IPS-15b (cell line): ENCODE measurements at regions not wholly inside any gene's neighbourhood (a gene's known extent, or its start where the extent isn't known, plus 50 kb on each side); places are given as distances from the start of the nearest gene placed in this dataset.
"Not testable (repeated sequence)": the region's sequence is repeated elsewhere in the genome, so short reads cannot be mapped to it uniquely, and the experiment has no call there.

Experiments used
- H3K27me3 ChIP-seq: one replicate; pipeline ENCODE4 v1.6.1; 2013; ENCODE audit warnings: low read length; ENCODE audit not compliant: control insufficient read depth, insufficient read depth
- H3K36me3 ChIP-seq: one replicate; pipeline ENCODE4 v1.6.1; 2013; ENCODE audit warnings: low read length; ENCODE audit not compliant: control insufficient read depth, insufficient read depth
- H3K4me1 ChIP-seq: one replicate; pipeline ENCODE4 v1.6.1; 2013; ENCODE audit warnings: mild to moderate bottlenecking, low read length; ENCODE audit not compliant: control insufficient read depth, insufficient read depth
- H3K4me3 ChIP-seq: one replicate; pipeline ENCODE4 v1.5.1; 2013; ENCODE audit warnings: low read depth, low read length
- H3K9ac ChIP-seq: one replicate; pipeline ENCODE4 v1.6.1; 2013; ENCODE audit warnings: low read depth, mild to moderate bottlenecking, low read length
- H3K9me3 ChIP-seq: one replicate; pipeline ENCODE4 v1.6.1; 2013; ENCODE audit warnings: mild to moderate bottlenecking, low read length; ENCODE audit not compliant: control insufficient read depth, insufficient read depth

GRCh38 chr15:93968773-93969172, 262.6 kb upstream of the MCTP2 start:
- no peaks in the 10 kb centered on the region for H3K27me3 ChIP-seq
- no peaks in the 10 kb centered on the region for H3K9me3 ChIP-seq
- no peaks in the 10 kb centered on the region for H3K36me3 ChIP-seq
- H3K4me3 ChIP-seq, result no peak overlapping the region
- no peaks in the 10 kb centered on the region for H3K4me1 ChIP-seq
- H3K9ac ChIP-seq, result no peak overlapping the region

DNA sequence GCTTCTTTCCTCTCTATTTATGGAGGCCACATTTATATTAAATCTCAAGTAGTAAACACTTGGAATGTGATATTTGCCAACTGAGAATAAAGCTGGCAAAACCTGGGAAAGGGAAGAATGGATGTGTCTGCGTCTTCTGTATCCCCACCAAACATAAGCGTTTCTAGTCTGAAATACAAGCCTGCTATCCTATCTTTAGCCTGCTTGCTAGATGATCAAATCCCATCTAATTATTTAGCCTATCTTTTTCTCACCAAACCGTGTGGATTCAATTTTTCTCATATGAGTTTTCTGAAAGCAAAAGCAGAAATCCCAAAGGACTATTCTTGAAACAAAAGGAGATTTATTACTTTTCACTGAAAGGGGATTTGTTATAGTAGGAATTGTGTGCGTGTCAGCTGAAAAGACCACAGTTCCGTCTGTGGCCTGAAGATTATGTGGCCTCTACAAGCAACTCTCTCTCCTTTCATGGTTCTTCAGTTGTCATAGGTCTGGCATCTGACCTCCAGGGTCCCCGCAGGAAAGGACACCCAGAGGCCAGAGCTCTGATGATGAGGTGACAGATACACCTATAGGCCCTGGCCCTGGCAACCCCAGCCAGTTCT, 266.0 kb upstream of the MCTP2 start:
- H3K9me3 ChIP-seq, result no peaks in the 10 kb centered on the region
- no peaks in the 10 kb centered on the region for H3K27me3 ChIP-seq
- no peaks in the 10 kb centered on the region for H3K36me3 ChIP-seq
- H3K9ac ChIP-seq, result no peak overlapping the region
- H3K4me3 ChIP-seq, result no peak overlapping the region
- H3K4me1 ChIP-seq, result no peaks in the 10 kb centered on the region

- Histone ChIP-seq H3K9ac (no peak overlapping the region), H3K4me1 (no peaks in the 10 kb centered on the region), H3K36me3 (no peaks in the 10 kb centered on the region), H3K27me3 (no peaks in the 10 kb centered on the region), H3K4me3 (no peak overlapping the region), H3K9me3 (no peaks in the 10 kb centered on the region)
Measured at GRCh38 chr15:93954985-93955571, 276.3 kb upstream of the MCTP2 start.

GRCh38 chr15:93948726-93949125, 282.6 kb upstream of the MCTP2 start:
- Histone ChIP-seq H3K9ac (no peak overlapping the region), H3K36me3 (no peaks in the 10 kb centered on the region)

GRCh38 chr15:93943586-93943985, 287.8 kb upstream of the MCTP2 start:
- Histone ChIP-seq H3K9ac (no peak overlapping the region), H3K9me3 (no peaks in the 10 kb centered on the region), H3K4me1 (no peaks in the 10 kb centered on the region), H3K36me3 (no peaks in the 10 kb centered on the region), H3K27me3 (no peaks in the 10 kb centered on the region), H3K4me3 (no peak overlapping the region)

More at GRCh38 chr15:93948726-93949125, 282.6 kb upstream of the MCTP2 start:
- Histone ChIP-seq H3K4me1 (no peaks in the 10 kb centered on the region), H3K9me3 (no peaks in the 10 kb centered on the region), H3K27me3 (no peaks in the 10 kb centered on the region), H3K4me3 (no peak overlapping the region)

DNA sequence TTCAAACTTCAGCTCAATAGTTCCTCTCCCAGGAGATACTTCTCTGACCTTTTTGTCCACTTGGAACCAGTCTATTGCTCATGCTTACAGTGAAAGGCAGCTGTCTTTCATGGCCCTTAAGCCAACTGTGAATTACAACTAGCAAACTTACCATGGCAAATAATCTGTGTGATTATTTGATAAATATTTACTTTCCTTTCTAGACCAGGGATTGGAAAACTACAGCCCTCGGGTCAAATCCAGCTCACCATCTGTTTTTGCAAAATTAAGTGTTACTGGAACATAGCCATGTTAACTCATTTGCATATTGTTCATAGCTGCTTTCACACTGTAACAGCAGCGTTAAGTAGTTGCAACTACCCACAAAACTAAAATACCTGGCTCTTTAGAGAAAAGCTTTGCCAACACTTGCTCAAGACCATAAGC, 289.1 kb upstream of the MCTP2 start:
- Histone ChIP-seq H3K36me3 (no peaks in the 10 kb centered on the region), H3K4me1 (no peaks in the 10 kb centered on the region), H3K27me3 (no peaks in the 10 kb centered on the region), H3K4me3 (no peak overlapping the region), H3K9me3 (no peaks in the 10 kb centered on the region), H3K9ac (no peak overlapping the region)

DNA sequence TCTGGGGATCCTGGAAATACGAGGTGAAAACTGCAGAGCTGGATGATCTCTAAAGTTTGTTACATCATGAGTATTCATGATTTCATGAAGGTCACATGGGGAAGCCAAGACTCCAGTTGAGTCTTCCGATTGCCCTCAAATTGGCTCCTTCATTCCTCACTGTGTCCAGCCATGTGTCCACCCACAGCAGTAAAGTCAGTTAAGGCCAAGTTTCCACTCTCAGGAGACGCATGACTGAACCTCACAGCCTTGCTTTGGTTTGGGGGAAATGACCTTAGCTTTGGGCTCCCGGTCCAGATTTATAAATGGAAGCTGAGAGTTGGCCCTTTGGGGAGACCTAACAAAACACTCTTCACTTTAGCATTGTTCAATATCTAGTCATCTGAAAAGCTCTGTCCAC, 289.7 kb upstream of the MCTP2 start:
- no peak overlapping the region for H3K4me3 ChIP-seq
- H3K36me3 ChIP-seq, result no peaks in the 10 kb centered on the region
- H3K4me1 ChIP-seq, result no peaks in the 10 kb centered on the region
- no peaks in the 10 kb centered on the region for H3K27me3 ChIP-seq
- H3K9ac ChIP-seq, result no peak overlapping the region
- H3K9me3 ChIP-seq, result no peaks in the 10 kb centered on the region

DNA sequence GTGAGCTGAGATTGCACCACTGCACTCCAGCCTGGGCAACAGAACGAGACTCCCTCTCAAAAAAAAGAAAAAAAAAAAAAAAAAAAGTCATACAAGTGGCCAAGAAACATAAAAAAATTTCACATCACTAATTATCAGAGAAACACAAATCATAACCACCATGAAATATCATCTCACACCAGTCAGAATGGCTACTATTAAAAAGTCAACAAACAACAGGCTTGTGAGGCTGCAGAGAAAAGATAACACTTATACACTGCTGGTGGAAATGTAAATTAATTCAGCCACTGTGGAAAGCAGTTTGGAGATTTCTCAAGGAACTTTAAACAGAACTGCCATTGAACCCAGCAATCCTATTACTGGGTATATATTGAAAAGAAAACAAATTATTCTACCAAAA, 291.1 kb upstream of the MCTP2 start:
- no peaks in the 10 kb centered on the region for H3K27me3 ChIP-seq
- H3K4me1 ChIP-seq, result no peaks in the 10 kb centered on the region
- no peak overlapping the region for H3K9ac ChIP-seq
- no peaks in the 10 kb centered on the region for H3K9me3 ChIP-seq
- H3K36me3 ChIP-seq, result no peaks in the 10 kb centered on the region
- no peak overlapping the region for H3K4me3 ChIP-seq

DNA sequence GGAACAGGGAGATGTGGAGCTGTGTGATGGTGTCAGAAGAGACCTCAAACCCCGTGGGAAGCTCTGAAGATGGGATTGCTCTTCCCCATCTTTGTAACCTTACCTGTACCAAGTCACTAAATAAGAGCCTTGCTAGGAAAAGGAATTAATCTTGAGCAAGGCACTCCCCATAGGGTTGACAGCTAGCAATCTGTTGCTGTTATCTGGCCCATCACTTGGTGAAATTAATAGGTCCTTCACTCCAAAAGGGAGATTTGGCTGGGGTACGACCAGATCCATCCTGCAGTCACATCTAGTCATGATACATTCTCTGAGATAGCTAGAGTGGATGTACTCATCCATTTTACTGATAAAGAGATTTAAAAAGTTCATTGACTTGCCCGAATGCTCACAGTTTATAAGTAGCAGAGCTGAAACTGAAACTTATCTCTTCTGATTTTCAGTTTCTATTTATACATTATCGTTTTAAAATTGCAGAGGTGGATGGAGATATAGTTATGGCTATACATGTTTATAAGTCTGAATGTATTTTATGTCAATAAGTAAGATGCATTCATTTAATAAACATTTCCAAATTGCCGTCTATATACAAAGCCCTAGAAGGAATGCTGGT, 299.1 kb upstream of the MCTP2 start:
- Histone ChIP-seq H3K4me3 (no peak overlapping the region), H3K27me3 (no peaks in the 10 kb centered on the region), H3K9me3 (no peaks in the 10 kb centered on the region)

DNA sequence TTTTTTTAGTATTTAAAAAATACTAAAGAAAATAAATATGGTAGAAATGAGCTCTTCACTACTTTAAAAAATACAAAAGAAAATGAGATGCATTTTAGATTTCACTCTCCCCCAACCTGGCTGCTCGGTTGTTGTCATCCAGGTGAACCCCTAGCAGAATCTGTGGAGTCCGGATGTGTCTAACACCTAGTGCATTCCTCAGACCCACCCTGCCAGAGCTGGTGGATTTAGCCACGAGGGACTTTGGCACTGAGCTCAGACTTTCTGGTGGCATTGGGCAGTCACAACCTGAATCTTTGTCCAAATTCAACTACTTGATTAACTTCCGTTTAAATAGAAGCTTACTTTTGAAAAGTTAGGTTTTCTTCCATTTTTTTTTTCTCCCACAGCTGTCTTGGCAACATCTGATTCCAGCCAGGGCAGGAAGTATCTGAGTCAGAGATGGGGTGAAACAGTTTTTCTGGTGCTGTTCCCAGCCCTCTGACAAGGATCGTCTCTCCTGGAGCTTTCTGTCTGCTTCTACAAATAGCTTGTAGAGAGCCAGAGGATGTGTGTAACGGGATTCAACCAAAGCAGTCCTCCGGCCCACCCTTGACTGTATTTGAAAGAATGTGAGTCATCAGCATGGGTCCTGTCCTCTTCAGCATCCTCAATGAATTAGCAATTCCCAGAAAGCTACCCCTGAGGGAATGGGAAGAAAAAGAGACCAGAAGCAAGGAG, 301.8 kb upstream of the MCTP2 start:
- Histone ChIP-seq H3K4me1 (no peaks in the 10 kb centered on the region), H3K4me3 (no peak overlapping the region), H3K36me3 (no peaks in the 10 kb centered on the region), H3K9me3 (no peaks in the 10 kb centered on the region), H3K9ac (no peak overlapping the region), H3K27me3 (no peaks in the 10 kb centered on the region)

More for the DNA sequence above, 299.1 kb upstream of the MCTP2 start:
- H3K36me3 ChIP-seq, result no peaks in the 10 kb centered on the region
- no peaks in the 10 kb centered on the region for H3K4me1 ChIP-seq
- no peak overlapping the region for H3K9ac ChIP-seq

DNA sequence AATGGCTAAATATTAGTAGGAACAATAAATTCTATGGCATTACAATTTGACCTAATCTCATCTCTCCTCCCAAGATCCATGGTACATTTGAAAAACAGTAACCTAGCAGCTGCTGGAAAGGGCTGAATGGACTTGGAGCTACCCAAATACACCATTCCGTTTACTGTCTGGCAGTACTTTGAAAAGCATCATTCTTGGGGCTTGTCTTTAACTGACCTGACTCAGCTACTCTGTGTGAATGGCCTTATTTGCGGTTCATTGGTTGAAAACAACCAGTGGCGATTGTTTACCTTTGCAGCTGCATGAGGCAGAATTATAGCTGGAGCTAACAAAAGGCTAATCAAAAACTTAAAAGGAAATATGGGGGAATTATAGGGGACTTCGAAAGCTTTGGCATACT, 311.2 kb upstream of the MCTP2 start:
- Histone ChIP-seq H3K27me3 (no peaks in the 10 kb centered on the region), H3K9ac (no peak overlapping the region), H3K4me3 (no peak overlapping the region), H3K4me1 (no peaks in the 10 kb centered on the region), H3K36me3 (no peaks in the 10 kb centered on the region), H3K9me3 (no peaks in the 10 kb centered on the region)

GRCh38 chr15:93918801-93919200, 312.6 kb upstream of the MCTP2 start:
- not testable (repeated sequence) for H3K9ac ChIP-seq, H3K36me3 ChIP-seq, H3K4me1 ChIP-seq, H3K27me3 ChIP-seq, H3K4me3 ChIP-seq, H3K9me3 ChIP-seq
